UCSD-AML1 (cell line): ENCODE measurements at regions not wholly inside any gene's neighbourhood (a gene's known extent, or its start where the extent isn't known, plus 50 kb on each side); places are given as distances from the start of the nearest gene placed in this dataset.
A peak's percentile ranks its signal among the peaks of the same experiment; 100 is the strongest.
"Not testable (repeated sequence)": the region's sequence is repeated elsewhere in the genome, so short reads cannot be mapped to it uniquely, and the experiment has no call there.

ENCODE experiments used
- DNase-seq: peaks from one replicate; lab custom pipeline; 2025; ENCODE audit not compliant: unreplicated experiment; lab: John Stamatoyannopoulos, UW

DNA sequence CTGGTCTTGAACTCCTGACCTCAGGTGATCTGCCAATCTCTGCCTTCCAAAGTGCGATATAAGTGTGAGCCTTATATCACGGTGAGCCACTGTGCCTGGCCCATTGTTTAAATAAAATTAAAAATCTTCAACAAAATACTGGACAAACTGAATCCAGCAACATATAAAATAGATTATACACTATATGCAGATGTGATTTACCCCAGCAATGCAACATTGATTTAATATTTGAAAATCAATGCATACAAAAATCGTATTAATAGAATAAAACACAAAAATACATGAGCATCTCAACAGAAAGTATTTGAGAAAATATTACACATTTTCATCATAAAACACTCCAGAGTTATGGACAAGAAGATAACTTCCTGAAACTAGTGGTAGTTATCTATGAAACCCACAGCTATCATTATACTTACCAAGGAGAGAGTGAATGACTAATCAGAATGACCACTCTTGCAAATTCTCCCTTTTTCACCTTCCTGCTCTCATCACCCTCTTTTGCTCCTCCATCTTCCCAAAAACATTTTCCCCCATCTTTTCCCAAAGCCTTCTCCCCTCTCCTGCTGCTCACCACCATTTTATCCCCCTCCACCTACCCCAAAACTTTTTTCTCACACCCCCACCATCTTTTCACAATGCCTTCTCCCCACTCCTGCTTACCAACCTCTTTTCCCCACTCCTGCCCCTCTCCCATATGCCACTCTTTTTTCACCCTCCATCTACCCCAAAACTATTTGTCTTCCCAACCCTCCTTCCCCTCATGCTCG is 122.1 kb upstream of the VPREB1 start:
- DNase-seq = no peak

- DNase-seq = no peak
These were observed 123.1 kb upstream of the VPREB1 start for GRCh38 chr22:22121445-22121844.

- DNase-seq = no peak
These were observed 124.4 kb upstream of the VPREB1 start for GRCh38 chr22:22120160-22120559.

DNA sequence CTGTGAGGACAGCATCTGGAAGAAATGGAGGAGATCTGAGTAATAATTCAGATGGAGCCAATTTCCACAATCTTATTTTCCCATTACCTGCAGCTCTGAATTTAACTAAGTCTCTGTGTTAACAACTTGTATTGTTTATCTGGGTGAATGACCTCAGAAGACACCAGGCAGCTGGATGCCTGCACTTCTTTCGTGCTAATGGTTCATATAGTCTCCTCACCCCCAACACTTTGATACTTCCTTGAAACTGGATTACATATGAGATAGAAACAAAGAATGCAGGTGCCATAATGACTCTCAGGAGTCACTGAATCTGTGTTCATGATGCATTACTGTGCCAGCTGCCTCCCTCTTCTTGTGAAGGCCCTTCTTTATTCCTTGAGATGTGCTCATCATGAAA is 125.6 kb upstream of the VPREB1 start:
- no peak for DNase-seq

DNA sequence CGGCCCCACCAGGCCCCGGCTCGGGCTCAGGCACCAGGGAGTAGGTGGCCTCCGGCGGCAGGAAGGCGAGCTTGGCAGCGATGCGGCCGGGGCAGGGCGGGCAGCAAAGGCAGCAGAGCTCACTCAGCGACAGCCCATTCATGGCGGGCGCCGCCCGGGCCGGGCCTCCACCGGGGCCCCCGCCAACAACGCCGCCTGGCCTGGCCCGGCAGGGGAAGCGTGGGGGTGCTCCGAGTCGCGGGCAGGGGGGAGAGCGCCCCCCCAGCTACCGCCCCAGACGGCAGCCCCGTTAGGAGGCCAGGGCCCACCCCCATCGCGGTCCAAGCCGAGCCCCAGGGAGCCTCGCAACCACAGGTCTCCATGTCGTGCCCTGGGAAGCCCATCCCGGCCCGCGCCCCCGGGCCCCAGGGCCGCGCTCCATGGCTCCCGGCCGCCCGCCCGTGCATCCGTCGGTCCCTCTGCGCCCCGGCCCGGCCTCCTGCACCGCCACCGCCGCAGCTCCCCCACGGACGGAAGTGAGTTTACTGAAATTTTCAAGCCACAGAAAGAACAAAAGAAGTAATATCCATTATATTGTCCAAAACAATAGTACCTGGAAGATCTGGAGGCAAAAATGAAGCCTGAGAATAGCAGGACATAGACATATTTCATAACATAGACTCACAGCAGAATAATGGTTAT is 126.6 kb upstream of the VPREB1 start:
- not testable (repeated sequence) for DNase-seq

- not testable (repeated sequence) for DNase-seq
These were observed 127.4 kb upstream of the VPREB1 start for GRCh38 chr22:22116997-22117770.

DNA sequence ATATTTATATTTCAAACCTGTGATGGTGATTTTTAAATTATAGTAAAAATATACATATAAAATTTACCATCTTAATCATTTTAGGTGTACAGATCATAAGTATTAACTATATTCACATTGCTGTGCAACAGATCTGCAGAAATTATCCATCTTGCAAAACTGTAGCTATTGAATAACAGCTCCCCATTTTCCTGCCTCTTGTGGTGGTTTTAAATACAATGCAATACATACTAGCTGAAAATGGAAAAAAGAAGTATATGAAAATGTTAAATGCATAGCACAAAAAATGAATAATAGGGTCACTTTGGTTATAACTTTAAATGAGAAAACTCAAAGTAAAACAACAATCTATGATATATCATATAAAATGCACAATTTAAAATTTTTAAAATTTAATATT is 130.9 kb upstream of the VPREB1 start:
- DNase-seq = no peak

GRCh38 chr22:22112533-22113294 is 130.1 kb upstream of the TOP3B start:
- DNase-seq = no peak

- DNase-seq = no peak
These were observed 129.4 kb upstream of the TOP3B start for GRCh38 chr22:22111983-22112382.

DNA sequence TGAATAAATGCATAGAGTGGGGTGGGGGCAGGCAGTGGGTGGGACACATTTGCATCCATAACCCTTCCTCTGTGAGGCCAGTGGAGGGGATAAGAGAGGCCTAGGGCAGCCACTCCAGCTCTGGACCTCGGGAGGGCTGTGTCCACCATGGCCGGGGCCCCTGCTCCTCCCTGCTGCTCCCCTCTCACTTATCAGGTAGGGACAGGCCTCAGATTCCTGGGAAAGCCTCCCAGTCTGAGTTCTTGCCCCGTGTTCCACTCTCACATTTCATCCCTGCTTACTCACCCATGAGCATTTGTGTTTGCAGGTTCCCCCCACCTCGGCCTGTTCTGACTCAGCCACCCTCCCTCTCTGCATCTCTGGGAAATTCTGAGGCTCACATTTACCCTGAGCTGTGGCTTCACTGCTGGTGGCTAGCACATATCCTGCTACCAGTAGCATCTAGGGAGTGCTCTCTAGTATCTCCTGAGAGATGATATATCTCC is 128.7 kb upstream of the TOP3B start:
- no peak for DNase-seq

- peak; percentile 21 for DNase-seq
These were observed 128.1 kb upstream of the TOP3B start for GRCh38 chr22:22110548-22111266.

DNA sequence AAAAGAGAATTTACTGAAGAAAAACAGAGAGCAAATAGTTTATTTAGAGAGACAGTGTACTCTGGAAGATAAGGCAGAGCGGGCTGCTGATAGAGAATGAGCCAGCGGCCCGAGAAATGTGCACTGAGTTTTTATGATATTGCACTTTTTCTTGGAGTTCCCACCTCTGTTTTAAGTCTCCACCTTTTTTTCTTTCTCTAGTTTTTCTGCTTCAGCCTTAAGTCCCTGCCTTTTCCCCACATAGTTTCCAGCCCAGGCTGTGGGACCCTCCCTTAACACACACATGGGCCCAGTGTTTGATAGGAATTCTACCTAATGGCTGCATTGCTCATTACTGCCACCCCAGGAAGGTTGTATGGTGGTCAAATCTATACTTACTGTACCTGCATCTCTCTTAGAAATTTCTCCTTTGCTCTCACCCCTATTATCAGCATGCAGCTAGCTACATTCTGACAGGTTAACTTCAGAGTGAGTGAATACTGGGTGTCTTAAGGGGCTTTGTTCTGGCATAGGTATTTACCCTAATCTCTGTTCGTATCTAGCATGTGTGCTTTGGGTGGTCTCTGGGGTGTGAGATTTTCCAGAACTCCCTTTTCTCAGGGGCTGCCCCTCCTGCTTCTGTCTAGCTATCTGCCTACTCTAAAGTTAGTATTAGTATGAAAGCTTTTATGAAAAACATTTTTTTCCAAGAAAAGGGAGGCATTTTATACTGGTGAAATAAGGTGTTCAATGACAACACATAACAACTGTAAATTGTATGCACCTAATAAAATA is 127.3 kb upstream of the TOP3B start:
- no peak for DNase-seq

- DNase-seq = no peak
These were observed 124.3 kb upstream of the TOP3B start for GRCh38 chr22:22106855-22107254.

DNA sequence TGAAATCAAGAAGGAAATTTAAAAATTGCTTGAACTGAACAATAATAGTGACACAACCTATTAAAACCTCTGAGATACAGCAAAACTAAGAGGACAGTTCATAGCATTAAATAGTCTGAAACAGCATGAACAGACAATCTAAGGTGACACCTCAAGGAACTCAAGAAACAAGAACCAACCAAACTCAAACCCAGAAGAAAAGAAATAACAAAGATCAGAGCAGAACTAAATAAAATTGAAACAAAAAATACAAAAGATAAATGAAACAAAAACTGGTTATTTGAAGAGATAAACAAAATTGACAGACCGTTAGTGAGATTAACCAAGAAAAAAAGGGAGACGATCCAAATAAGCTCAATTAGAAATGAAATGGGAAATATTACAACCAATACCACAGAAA is 122.8 kb upstream of the TOP3B start:
- DNase-seq = no peak

GRCh38 chr22:22103078-22103875 is 120.7 kb upstream of the TOP3B start:
- no peak for DNase-seq

- no peak for DNase-seq
These were observed 117.5 kb upstream of the TOP3B start for GRCh38 chr22:22099833-22100812.

DNA sequence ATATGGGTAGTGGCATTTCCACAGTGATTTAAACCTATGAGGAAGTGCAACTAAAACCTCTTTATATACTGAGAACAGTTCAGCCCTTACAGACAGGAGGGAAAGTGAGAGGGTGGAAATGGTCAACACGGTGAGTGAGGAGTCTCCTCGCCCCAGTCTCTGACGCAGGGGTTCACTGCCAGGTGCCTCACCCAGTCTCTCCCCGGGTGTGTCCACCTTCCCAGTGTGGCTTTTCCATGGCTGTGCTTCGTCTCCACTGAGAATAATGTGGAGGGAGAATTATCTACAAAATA is 116.6 kb upstream of the TOP3B start:
- no peak for DNase-seq
